Naive thymus-derived CD4-positive, alpha-beta T cell (primary cell): ENCODE measurements at regions not wholly inside any gene's neighbourhood (a gene's known extent, or its start where the extent isn't known, plus 50 kb on each side); places are given as distances from the start of the nearest gene placed in this dataset.
"Not testable (repeated sequence)": the region's sequence is repeated elsewhere in the genome, so short reads cannot be mapped to it uniquely, and the experiment has no call there.

Experiments
- ATAC-seq: fragments of 150-1000 bp; cut with Tn5 transposase; 2 replicates; pipeline ENCODE4 v1.10.0; 2021; ENCODE audit warnings: mild to moderate bottlenecking, moderate library complexity
- CTCF ChIA-PET: fragments of 350-600 bp; sonication (Branson Sonifier 250); formaldehyde crosslinking; loops from one replicate; lab custom pipeline; 2021; ENCODE audit warnings: antibody characterized with exemption; lab: Charles Lee
- POLR2A ChIA-PET: fragments of 350-600 bp; sonication (Branson Sonifier 250); formaldehyde crosslinking; loops from one replicate; lab custom pipeline; 2021; ENCODE audit warnings: antibody characterized with exemption, inconsistent platforms; lab: Charles Lee
- DNase-seq, 9 donors: peaks; one replicate each; pipeline versions ENCODE4 v3.0.0 to v3.0.0-alpha.2; 2020 to 2022; ENCODE audit warnings: mixed read lengths in 1 of 9
- H3K27ac ChIP-seq: one replicate; pipeline ENCODE4 v1.7.0; 2013; ENCODE audit warnings: mild to moderate bottlenecking, low read depth, low read length, moderate library complexity
- H3K27me3 ChIP-seq, 2 donors: one replicate each; pipeline ENCODE4 v1.7.0; 2013; ENCODE audit warnings: low read length in 2 of 2, mild to moderate bottlenecking in 2 of 2, moderate library complexity in 2 of 2; ENCODE audit not compliant: control insufficient read depth in 2 of 2, insufficient read depth in 2 of 2
- H3K36me3 ChIP-seq, 3 experiments: 1 replicate in 2 of 3; 2 replicates in 1 of 3; pipeline ENCODE4 v1.7.0; 2013; ENCODE audit warnings: low read length in 3 of 3, mild to moderate bottlenecking in 3 of 3, moderate library complexity in 1 of 3; ENCODE audit not compliant: insufficient read depth in 3 of 3, control insufficient read depth in 2 of 3
- H3K4me1 ChIP-seq, 2 donors: one replicate each; pipeline ENCODE4 v1.7.0; 2013; ENCODE audit warnings: low read length in 2 of 2, mild to moderate bottlenecking in 2 of 2, moderate library complexity in 1 of 2; ENCODE audit not compliant: control insufficient read depth in 2 of 2, insufficient read depth in 2 of 2
- H3K4me3 ChIP-seq: 2 replicates; pipeline ENCODE4 v1.7.0; 2013; ENCODE audit warnings: mild to moderate bottlenecking, low read length
- H3K9me3 ChIP-seq, 3 experiments: 1 replicate in 2 of 3; 2 replicates in 1 of 3; pipeline ENCODE4 v1.7.0; 2013; ENCODE audit warnings: low read length in 3 of 3; ENCODE audit not compliant: control insufficient read depth in 2 of 3
- H3K27ac Mint-ChIP-seq, 9 donors: one replicate each; pipeline ENCODE4 v1.8.0; 2020 to 2022; ENCODE audit warnings: mixed read lengths in 9 of 9, mild to moderate bottlenecking in 8 of 9, moderate library complexity in 5 of 9, inconsistent platforms in 2 of 9
- H3K27me3 Mint-ChIP-seq, 5 donors: one replicate each; pipeline ENCODE4 v1.8.0; 2021 to 2022; ENCODE audit warnings: mixed read lengths in 5 of 5, mild to moderate bottlenecking in 1 of 5
- H3K36me3 Mint-ChIP-seq, 5 donors: one replicate each; pipeline ENCODE4 v1.8.0; 2020 to 2022; ENCODE audit warnings: mixed read lengths in 5 of 5, mild to moderate bottlenecking in 3 of 5, inconsistent platforms in 1 of 5
- H3K4me1 Mint-ChIP-seq, 7 donors: one replicate each; pipeline ENCODE4 v1.8.0; 2020 to 2022; ENCODE audit warnings: mixed read lengths in 7 of 7, mild to moderate bottlenecking in 3 of 7, inconsistent platforms in 1 of 7
- H3K4me3 Mint-ChIP-seq, 10 donors: one replicate each; pipeline ENCODE4 v1.8.0; 2020 to 2022; ENCODE audit warnings: mild to moderate bottlenecking in 10 of 10, mixed read lengths in 10 of 10, moderate library complexity in 6 of 10, inconsistent platforms in 2 of 10
- H3K9me3 Mint-ChIP-seq, 11 donors: one replicate each; pipeline ENCODE4 v1.8.0; 2020 to 2022; ENCODE audit warnings: mixed read lengths in 11 of 11, mild to moderate bottlenecking in 4 of 11, inconsistent platforms in 1 of 11, moderate library complexity in 1 of 11
- intact Hi-C, 2 donors: fragments of 100-400 bp; cut with micrococcal nuclease; formaldehyde crosslinking; loops; one replicate each; pipeline ENCODE4 v1.15.1; 2023

GRCh38 chr6:137809895-137810553 is 57.0 kb upstream of the TNFAIP3 start:
- not testable (repeated sequence) for H3K4me3 ChIP-seq, H3K27me3 ChIP-seq, DNase-seq, H3K9me3 Mint-ChIP-seq, H3K9me3 ChIP-seq, H3K27me3 Mint-ChIP-seq, H3K36me3 ChIP-seq, H3K27ac ChIP-seq, ATAC-seq
- Mint-ChIP-seq H3K36me3 (peaks cover 0 to 12% (median 0%) of the 10 kb centered on the region in 5 donors), H3K27ac (peak overlapping the region; percentile 56 to 96 (median 91)), H3K4me3 (peak overlapping the region in 2 of 10 donors; percentile 18 to 27), H3K4me1 (peaks cover 15 to 56% (median 52%) of the 10 kb centered on the region in 7 donors)
- ChIA-PET CTCF (interaction anchor here (1.0 to 3.3 kb wide), 3 partner anchors 11 to 133 kb away, joined by 3 to 14 read pairs (median 13); partner anchors contain the start of gene TNFAIP3), POLR2A (interaction anchor here (0.9 to 6.9 kb wide), 8 partner anchors 8 to 60 kb away, joined by 3 to 40 read pairs (median 6); partner anchors contain the start of gene TNFAIP3)
- H3K4me1 ChIP-seq, result peaks cover 10 to 22% of the 10 kb centered on the region in 2 donors
- intact Hi-C loops, result loop anchor here (2.0 to 10.0 kb wide), 2 partner anchors 15 to 595 kb away; partner anchors contain the start of gene HEBP2 (in 1 of the 2)

DNA sequence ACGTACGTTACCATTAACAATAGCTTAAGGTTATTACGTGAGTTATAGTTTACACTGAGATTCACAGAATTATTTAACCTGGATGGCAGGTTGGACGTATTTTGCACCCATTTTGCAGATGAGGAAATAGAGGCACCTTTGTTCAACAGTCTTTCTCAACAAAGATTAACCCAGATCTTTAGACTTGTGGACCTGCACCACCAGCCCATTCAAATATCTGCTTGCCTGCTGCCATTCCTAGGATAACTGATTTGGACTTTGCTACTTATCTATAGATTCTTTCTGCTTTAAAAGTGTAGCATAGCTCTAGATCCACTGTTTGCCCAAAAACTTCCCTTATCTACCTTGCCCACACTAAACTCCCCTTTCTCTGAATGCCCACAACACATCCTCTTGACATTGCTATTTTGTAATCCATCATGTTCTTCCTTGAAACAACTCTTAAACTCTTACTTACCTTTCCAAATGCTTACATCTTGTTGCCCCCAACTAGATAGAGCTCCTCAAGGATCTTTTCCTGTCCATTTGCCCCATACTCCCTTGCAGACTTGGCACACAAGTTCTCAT is 56.4 kb upstream of the TNFAIP3 start:
- no peak for ATAC-seq
- H3K4me3 Mint-ChIP-seq, result peak overlapping the region; percentile 71 to 84 (median 78)
- H3K4me3 ChIP-seq, result peak overlapping the region; percentile 14
- H3K27me3 ChIP-seq, result no peaks in the 10 kb centered on the region
- DNase-seq, result no peak
- H3K4me1 ChIP-seq, result peaks cover 10 to 17% of the 10 kb centered on the region in 2 donors
- peak overlapping the region; percentile 89 to 96 (median 93) for H3K27ac Mint-ChIP-seq
- no peaks in the 10 kb centered on the region for H3K36me3 ChIP-seq
- ChIA-PET CTCF (interaction anchor here (0.9 to 3.3 kb wide), 6 partner anchors 10 to 132 kb away, joined by 3 to 14 read pairs (median 5); partner anchors contain the start of gene TNFAIP3), POLR2A (interaction anchor here (0.9 to 6.9 kb wide), 7 partner anchors 9 to 60 kb away, joined by 4 to 40 read pairs (median 6); partner anchors contain the start of gene TNFAIP3)
- H3K4me1 Mint-ChIP-seq, result peaks cover 15 to 50% (median 46%) of the 10 kb centered on the region in 7 donors
- H3K27me3 Mint-ChIP-seq, result no peaks in the 10 kb centered on the region
- no peaks in the 10 kb centered on the region for H3K9me3 ChIP-seq
- peak overlapping the region; percentile 60 for H3K27ac ChIP-seq
- intact Hi-C loops, result loop anchor here (1.0 to 10.0 kb wide), 6 partner anchors 9 to 594 kb away; partner anchors contain the start of genes HEBP2 (in 1 of the 2) and TNFAIP3 (in 1 of the 2)
- peaks cover 0 to 12% (median 0%) of the 10 kb centered on the region in 5 donors for H3K36me3 Mint-ChIP-seq
- H3K9me3 Mint-ChIP-seq, result peaks cover 0 to 7% (median 0%) of the 10 kb centered on the region in 11 donors

DNA sequence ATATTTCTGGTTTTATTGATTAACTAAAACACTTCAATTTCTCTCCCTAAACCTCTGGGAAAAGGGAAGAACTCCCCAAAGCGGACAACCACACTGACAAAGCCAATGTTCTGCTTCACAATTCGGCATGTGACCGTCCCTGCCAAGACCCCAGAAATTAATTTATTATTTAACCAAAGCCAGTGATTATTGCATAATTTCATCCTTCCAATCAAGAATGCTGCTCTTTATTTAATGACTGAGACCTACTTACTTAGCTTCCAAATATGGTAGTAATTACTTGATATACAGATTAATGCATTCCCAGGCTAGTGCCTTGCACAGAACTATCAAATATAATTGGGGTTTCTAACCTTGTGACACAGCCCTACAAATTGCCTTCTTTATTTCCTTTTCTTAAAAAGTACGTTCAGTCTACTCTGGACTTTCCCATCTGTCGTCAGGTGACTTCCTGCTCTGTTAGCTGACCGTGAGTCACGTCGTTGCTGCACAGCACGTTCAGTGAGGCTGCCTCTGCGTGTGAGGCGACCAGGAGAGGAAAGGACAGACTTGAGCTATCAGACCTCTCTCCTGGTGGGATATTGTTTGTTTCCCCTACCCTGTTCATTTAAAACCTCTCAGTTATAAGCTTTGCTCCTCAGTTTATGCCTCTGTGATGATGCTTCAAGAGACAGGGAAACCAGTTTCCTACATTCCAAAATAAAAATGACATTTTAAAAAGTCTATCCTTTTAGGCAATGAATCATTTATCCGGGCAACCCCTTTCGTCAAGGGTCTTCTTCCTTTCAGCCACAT is 55.7 kb upstream of the TNFAIP3 start:
- POLR2A ChIA-PET, result interaction anchor here (0.5 to 6.9 kb wide), 8 partner anchors 9 to 161 kb away, joined by 4 to 40 read pairs (median 6); partner anchors contain the start of gene TNFAIP3
- ATAC-seq, result peak; percentile 94

GRCh38 chr6:137811916-137812553 is 55.0 kb upstream of the TNFAIP3 start:
- H3K9me3 Mint-ChIP-seq, result peaks cover 0 to 6% (median 0%) of the 10 kb centered on the region in 11 donors
- DNase-seq (no peak), ATAC-seq (peak; percentile 10)
- peak overlapping the region; percentile 89 to 96 (median 93) for H3K27ac Mint-ChIP-seq
- Histone ChIP-seq H3K27ac (peak overlapping the region; percentile 60), H3K27me3 (no peaks in the 10 kb centered on the region), H3K4me1 (peaks cover 17 to 23% of the 10 kb centered on the region in 2 donors), H3K36me3 (no peaks in the 10 kb centered on the region), H3K9me3 (no peaks in the 10 kb centered on the region), H3K4me3 (no peak overlapping the region)
- H3K4me3 Mint-ChIP-seq, result peak overlapping the region in 8 of 10 donors; percentile 71 to 84 (median 82)
- ChIA-PET POLR2A (interaction anchor here (2.4 to 6.9 kb wide), 3 partner anchors 12 to 58 kb away, joined by 8 to 40 read pairs (median 17); partner anchors contain the start of gene TNFAIP3), CTCF (interaction anchor here (0.8 to 3.3 kb wide), 5 partner anchors 9 to 55 kb away, joined by 3 to 14 read pairs (median 7); partner anchors contain the start of gene TNFAIP3)
- peaks cover 27 to 61% (median 51%) of the 10 kb centered on the region in 7 donors for H3K4me1 Mint-ChIP-seq
- peaks cover 0 to 8% (median 0%) of the 10 kb centered on the region in 5 donors for H3K36me3 Mint-ChIP-seq
- no peaks in the 10 kb centered on the region for H3K27me3 Mint-ChIP-seq
- intact Hi-C loops, result loop anchor here (1.0 to 10.0 kb wide), 7 partner anchors 7 to 593 kb away; partner anchors contain the start of genes HEBP2 (in 1 of the 2) and TNFAIP3 (in 1 of the 2)

More for the DNA sequence above, 55.7 kb upstream of the TNFAIP3 start:
- peak; percentile 42 to 85 (median 53) for DNase-seq
- Mint-ChIP-seq H3K9me3 (peaks cover 0 to 7% (median 0%) of the 10 kb centered on the region in 11 donors), H3K27me3 (no peaks in the 10 kb centered on the region), H3K36me3 (peaks cover 0 to 11% (median 0%) of the 10 kb centered on the region in 5 donors), H3K4me3 (peak overlapping the region; percentile 71 to 84 (median 78)), H3K4me1 (peaks cover 22 to 56% (median 46%) of the 10 kb centered on the region in 7 donors), H3K27ac (peak overlapping the region; percentile 89 to 96 (median 93))
- no peaks in the 10 kb centered on the region for H3K36me3 ChIP-seq
- peaks cover 17 to 23% of the 10 kb centered on the region in 2 donors for H3K4me1 ChIP-seq
- CTCF ChIA-PET, result interaction anchor here (0.8 to 3.3 kb wide), 7 partner anchors 9 to 131 kb away, joined by 3 to 14 read pairs (median 5); partner anchors contain the start of gene TNFAIP3
- peak overlapping the region; percentile 14 for H3K4me3 ChIP-seq
- H3K27me3 ChIP-seq, result no peaks in the 10 kb centered on the region
- no peaks in the 10 kb centered on the region for H3K9me3 ChIP-seq
- intact Hi-C loops, result loop anchor here (1.0 to 10.0 kb wide), 6 partner anchors 8 to 593 kb away; partner anchors contain the start of genes HEBP2 (in 1 of the 2) and TNFAIP3 (in 1 of the 2)
- peak overlapping the region; percentile 60 for H3K27ac ChIP-seq

DNA sequence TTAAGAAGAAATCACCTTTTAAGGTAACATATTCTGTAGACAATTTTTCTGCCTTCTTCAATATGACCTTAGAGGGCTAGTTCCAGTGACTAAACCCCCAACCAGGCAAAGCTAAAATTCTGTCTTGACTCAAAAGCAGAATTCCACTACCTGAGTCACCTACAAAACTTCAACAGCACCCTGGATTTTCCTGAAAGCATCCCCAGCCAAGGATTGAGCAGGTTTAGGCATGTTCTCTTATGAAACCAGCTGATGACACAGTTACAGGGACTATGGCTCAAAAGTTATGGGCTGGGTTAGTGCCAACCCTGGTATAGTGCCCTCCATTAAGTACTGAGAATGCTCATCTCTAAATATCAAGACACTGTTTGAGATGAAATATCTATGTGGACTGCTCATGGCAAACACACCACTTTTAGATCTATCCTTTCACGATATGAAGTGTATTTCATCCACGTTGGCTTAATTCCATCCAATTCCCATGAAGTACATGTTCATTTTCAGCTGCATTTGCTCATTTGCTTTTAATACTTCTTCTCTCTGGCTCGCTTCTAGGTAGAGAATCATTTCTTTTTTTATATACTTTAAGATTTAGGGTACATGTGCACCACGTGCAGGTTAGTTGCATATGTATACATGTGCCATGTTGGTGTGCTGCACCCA is 53.6 kb upstream of the TNFAIP3 start:
- Mint-ChIP-seq H3K27ac (peak overlapping the region; percentile 6 to 94 (median 54)), H3K27me3 (no peaks in the 10 kb centered on the region), H3K9me3 (peaks cover 0 to 3% (median 0%) of the 10 kb centered on the region in 11 donors), H3K36me3 (peaks cover 0 to 9% (median 0%) of the 10 kb centered on the region in 5 donors), H3K4me1 (peaks cover 29 to 58% (median 55%) of the 10 kb centered on the region in 7 donors), H3K4me3 (no peak overlapping the region)
- ATAC-seq (no peak), DNase-seq (no peak)
- ChIA-PET CTCF (interaction anchor here (0.6 kb wide), 1 partner anchor 14 kb away, joined by 3 read pairs; no protein-coding TSS in a partner anchor), POLR2A (interaction anchor here (0.6 to 6.9 kb wide), 4 partner anchors 8 to 54 kb away, joined by 3 to 40 read pairs (median 4); partner anchors contain the start of gene TNFAIP3)
- intact Hi-C loops, result loop anchor here in 1 of 2 donors (10.0 kb wide), 1 partner anchor 591 kb away; the partner anchor contains the start of gene HEBP2
- peak overlapping the region; percentile 30 for H3K27ac ChIP-seq
- H3K9me3 ChIP-seq, result no peaks in the 10 kb centered on the region
- H3K4me1 ChIP-seq, result peaks cover 17 to 24% of the 10 kb centered on the region in 2 donors
- no peaks in the 10 kb centered on the region for H3K36me3 ChIP-seq
- no peaks in the 10 kb centered on the region for H3K27me3 ChIP-seq
- no peak overlapping the region for H3K4me3 ChIP-seq
